ENCODE measurements at regions not wholly inside any gene's neighbourhood (a gene's known extent, or its start where the extent isn't known, plus 50 kb on each side); places are given as distances from the start of the nearest gene placed in this dataset.

- DNase-seq (ENCODE audit: low read depth), result no peak
Observed at GRCh38 chr14:36465178-36465577, 54.9 kb downstream of the NKX2-1 start.

GRCh38 chr14:36462890-36463289 is 57.1 kb downstream of the NKX2-1 start:
- DNase-seq (ENCODE audit: low read depth), result no peak

GRCh38 chr14:36455241-36455627 is 64.8 kb downstream of the NKX2-1 start:
- no peak for DNase-seq (ENCODE audit: low read depth)

DNA sequence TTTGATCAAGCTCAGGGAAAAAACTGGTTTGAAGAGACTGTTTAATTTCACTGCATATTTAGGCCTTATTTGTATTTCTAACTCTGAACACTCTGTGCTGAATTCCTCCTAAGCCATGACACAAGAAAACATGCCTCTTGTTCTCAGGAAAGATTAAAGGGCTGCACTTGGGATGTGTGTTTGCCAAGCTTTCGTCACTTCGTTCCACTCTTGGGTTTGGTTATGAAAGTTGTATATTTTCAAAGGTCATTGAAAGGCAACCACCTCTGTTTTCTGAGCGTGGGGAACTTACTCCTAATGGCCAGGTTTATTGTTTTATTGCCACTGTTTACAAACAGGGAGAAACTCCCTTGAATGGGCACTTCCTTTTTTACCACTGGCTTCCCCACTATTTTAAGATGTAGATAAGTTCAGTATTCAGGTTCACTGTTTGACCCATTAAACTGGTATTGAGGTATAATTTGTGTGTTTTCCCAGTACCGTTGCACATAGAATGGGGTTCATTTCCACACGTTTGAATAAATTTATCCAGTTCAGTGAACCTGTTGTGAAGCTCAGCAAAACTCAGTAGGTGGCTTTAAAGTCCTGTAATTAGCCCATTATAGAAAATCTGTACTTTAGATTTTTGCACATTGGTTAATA is 65.3 kb downstream of the NKX2-1 start:
- no peak for DNase-seq (ENCODE audit: low read depth)

GRCh38 chr14:36452860-36453259 is 67.2 kb downstream of the NKX2-1 start:
- no peak for DNase-seq (ENCODE audit: low read depth)

GRCh38 chr14:36451310-36452065 is 68.5 kb downstream of the NKX2-1 start:
- DNase-seq (ENCODE audit: low read depth), result no peak

DNA sequence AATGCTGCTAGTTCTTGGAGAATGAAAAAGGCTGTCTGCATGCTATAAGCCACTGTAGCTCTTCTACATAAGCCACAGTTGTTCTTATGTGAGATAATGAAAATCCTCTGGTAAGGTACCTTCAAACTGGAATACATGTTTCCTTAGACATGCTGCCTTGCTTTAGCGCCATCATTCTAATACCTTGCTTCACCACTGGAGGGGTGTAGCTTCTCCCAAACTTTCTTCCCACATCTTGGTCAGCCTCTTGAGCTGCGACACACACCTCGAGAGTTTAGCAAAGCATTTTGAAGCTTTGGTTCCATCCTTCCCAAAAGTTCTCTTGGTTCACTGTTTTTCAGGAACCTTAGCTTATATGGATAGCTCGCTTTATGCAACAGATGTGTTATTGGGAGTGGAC is 69.5 kb downstream of the NKX2-1 start:
- no peak for DNase-seq (ENCODE audit: low read depth)

DNA sequence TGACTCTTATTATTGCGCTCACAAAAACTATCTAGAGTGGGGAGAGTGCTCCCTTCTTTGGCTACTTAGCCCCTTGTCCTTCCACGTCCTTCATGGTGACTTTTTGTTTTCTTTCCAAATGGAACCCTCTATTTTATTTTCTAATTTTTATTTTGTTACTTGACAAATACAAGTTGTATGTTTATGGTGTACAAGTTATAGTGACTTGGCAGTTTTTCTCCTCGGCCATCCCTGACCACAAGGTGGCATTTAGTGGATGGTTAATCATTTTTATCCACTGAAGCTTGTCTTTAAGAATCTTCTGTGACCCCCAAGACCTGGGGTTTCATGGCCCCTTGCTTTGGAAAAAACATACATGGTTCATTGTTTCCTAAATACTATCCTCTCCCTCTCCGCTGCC is 70.1 kb downstream of the NKX2-1 start:
- no peak for DNase-seq (ENCODE audit: low read depth)

DNA sequence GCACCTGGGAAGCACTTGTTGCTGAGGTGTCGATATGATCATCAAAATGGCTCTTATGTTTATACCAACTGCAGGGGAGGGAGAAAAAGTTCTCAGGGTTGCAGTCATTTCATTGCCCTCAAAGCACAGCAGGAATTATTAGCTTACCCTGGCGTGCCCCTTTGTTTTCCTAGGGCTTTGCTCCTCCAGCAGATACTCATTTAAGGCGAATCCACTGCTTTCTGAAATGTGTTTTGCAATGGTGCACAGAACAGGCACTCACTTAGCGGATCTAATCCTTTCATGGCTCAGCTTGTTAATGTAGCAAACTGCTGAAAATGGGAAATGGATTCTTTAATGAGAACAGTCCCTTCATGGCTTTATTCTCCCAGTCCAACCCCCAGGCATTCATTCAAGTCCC is 76.7 kb downstream of the NKX2-1 start:
- DNase-seq (ENCODE audit: low read depth), result no peak

GRCh38 chr14:36442824-36443241 is 77.2 kb downstream of the NKX2-1 start:
- no peak for DNase-seq (ENCODE audit: low read depth)

GRCh38 chr14:36441283-36441682 is 78.7 kb downstream of the NKX2-1 start:
- no peak for DNase-seq (ENCODE audit: low read depth)

DNA sequence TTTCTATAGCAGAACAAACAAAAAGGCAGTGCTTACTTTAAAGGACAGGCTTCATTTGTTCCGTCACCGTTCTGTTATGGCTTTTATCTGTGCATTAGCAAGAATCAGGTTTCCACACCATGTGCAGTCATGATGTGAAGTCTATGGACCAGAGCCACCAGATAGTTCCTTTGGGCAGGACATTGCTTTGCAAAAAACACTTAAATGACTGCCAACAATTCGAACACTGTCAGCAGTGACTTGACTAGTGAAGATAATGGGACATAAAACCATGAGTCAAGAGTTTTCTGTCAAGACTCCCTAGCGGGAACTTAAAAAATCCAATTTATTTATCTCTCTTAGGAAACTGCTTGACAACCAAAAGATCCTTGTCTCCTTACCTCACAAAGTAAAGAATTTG is 80.3 kb downstream of the NKX2-1 start:
- DNase-seq (ENCODE audit: low read depth), result no peak

- DNase-seq (ENCODE audit: low read depth), result no peak
Observed at GRCh38 chr14:36438883-36439282, 81.1 kb downstream of the NKX2-1 start.

DNA sequence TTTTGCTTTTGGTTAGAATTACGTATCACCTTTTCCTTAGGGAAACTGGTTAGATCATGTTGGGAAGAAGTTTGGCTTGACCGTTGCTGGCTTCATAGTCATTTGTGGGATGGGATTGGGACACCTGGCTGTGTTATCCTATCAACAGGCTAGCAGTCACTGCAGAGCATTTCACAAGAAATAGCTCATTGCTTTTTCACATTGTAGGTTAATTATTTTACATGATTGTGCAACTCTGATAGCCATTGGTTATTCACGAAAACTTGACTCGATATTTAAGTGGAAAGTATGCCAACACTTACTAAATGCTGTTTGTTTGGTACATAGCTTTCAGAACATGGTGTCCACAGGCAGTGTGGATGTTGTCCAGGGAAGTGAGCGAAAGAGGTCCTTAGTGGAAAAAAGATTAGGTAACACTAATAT is 89.4 kb downstream of the NKX2-1 start:
- DNase-seq (ENCODE audit: low read depth), result no peak

DNA sequence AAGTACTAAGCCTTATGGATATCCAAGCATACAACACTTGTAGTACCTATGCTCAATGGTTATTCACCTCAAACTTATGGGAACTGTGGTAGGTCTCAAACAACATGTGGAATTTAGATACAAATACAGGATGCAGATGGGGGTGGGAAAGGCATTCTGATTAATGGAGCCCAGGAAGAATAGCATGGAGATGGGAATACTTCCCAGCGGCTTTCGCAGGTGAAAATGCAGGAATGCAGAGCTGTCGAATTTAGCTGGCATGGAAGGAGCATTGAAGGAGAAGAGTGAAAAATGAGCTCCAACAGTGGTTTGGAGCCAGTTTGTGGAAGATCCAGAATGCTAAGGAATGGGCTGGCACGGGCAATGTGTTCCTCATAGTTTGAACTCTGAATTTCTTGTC is 89.9 kb downstream of the NKX2-1 start:
- no peak for DNase-seq (ENCODE audit: low read depth)

DNA sequence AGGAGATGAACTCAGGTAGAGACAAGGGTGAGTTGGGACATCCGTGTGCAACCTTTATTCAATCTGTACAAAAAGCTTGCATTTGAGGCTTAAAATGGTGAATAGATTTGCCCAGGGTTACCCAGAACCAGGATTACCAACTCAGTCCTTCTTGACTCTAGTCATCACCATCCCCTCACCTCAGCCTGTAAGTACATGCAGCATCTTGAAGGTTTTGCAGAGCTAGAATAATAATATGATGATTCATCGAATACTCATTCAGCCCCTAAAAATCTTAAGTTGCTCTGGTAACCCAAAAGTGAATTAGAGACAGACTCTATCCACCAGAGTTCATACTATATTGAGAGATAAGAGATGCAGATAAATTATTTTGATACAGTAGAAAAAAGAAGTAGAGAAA is 90.3 kb downstream of the NKX2-1 start:
- DNase-seq (ENCODE audit: low read depth), result no peak

DNA sequence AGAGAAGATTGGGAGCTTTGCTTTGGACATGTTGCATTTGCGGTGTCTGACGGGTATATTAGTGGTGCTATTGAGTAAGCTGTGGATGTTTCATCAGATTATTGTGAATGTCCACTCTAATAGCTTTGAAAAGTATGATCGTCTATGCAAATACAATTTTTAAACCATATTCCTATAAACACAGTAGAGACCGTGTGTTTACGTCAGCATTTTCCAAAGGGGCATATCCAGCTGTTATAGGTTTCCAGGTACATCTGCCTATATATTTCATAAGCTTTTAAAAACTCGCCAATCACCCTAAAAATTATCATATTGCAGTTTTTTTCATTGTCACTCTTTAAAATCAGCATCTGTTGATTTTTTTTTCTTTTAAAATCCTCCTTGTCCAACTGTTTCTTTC is 91.7 kb downstream of the NKX2-1 start:
- no peak for DNase-seq (ENCODE audit: low read depth)

DNA sequence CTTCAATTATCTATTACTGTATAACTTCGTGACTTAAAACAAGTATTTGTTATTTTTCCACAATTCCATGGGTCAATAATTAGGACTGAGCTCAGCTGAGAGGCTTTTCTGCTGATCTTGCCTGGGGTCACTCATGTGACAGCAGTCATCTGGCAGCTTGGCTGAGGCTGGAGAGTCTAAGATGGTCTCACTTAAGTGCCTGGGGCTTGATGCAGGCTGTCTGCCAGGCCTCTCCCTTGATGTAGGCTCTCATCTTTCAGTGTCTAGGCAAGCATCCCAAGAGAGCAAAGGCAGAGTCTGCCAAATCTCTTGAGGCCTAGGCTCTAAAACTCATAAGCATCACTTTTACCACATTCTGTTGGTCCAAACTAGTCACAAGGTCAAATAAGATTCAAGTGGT is 93.2 kb downstream of the NKX2-1 start:
- no peak for DNase-seq (ENCODE audit: low read depth)

DNA sequence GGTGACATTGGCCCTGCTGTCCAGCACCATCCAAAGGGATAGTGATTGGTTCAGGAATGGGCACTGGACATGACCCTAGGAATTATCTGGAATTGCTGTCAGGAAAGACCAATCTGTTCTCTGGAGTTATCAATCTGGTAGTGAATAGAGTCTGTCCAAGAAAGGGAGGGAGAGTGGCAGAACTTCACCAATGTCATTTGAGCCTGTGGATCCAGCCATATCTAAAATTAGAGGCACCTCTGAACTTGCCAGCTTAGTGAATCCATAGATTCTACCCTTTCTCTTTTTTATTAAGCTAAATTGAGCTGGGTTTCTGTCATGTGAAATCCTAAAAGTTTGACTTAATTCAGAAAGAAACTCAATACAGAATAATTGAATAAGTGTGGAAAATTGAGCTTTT is 93.9 kb downstream of the NKX2-1 start:
- DNase-seq (ENCODE audit: low read depth), result no peak

- no peak for DNase-seq (ENCODE audit: low read depth)
Observed at GRCh38 chr14:36424478-36425102, 95.4 kb downstream of the NKX2-1 start.

GRCh38 chr14:36423430-36423829 is 96.6 kb downstream of the NKX2-1 start:
- DNase-seq (ENCODE audit: low read depth), result no peak

DNA sequence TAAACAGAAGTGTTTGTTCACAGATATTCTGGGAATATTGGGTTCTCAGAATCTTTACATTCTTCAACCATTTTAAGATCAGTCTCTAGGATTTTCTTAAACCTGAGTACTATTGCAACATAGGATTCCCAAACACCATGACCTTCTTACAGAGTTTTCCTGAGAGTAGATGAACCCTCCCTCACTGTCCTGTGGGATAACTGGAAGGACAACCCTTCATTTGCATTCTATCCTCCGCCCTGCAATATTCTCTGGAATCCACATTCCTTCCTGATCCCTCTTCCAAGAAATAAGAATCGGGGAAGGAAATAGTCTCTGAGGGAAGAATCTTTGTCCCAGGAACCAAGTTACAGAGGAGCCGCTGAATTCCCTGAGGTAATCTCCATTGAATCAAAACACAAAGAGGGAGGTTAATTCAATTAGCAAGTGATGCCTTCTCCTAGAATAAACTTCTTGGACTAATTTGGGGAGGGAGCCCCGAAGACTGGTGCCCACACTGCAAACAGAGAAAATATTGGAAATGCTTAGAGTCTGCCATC is 99.8 kb upstream of the MBIP start:
- no peak for DNase-seq (ENCODE audit: low read depth)

DNA sequence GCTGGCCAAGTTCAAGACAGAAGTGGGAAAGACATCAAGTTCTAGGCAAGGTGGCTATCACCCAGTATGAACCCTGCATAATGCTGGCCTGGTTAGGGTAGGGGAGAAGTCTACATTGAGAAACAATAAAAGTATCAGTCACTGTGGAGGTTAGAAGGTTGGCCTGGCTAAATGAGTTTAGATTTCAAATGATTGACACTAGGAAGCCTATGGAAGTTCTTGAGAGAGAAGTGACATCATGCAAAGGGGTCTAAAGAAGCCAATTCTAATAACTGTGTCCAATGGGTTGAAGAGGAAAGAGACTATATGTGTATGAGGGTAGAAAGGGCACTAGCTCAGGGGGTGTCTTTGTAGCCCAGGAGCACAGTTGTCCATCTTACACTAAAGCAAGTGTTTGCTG is 98.5 kb upstream of the MBIP start:
- no peak for DNase-seq (ENCODE audit: low read depth)
